ENCODE measurements at regions not wholly inside any gene's neighbourhood (a gene's known extent, or its start where the extent isn't known, plus 50 kb on each side); places are given as distances from the start of the nearest gene placed in this dataset.

- TF ChIP-seq PBX3 (IDR thresholded peaks at IDR 0.05) (no peak), RAD21 (IDR thresholded peaks at IDR 0.05; ENCODE audit: low read length) (no peak), RFX5 (IDR thresholded peaks at IDR 0.05; ENCODE audit: low read length) (no peak), FOXM1 (IDR thresholded peaks at IDR 0.05; ENCODE audit: low read depth) (no peak), EP300 (IDR thresholded peaks at IDR 0.05; ENCODE audit: borderline replicate concordance in 1 of 2, low read depth in 1 of 2, low read length in 1 of 2) (no peak), SIN3A (IDR thresholded peaks at IDR 0.05; ENCODE audit: borderline replicate concordance, low read depth, low read length) (no peak), RXRA (IDR thresholded peaks at IDR 0.05; ENCODE audit: borderline replicate concordance, low read depth) (no peak), POLR2AphosphoS5 (IDR thresholded peaks at IDR 0.05; ENCODE audit: low read depth, low read length) (no peak)
Observed at GRCh38 chr16:85203462-85203813, 91.2 kb upstream of the CIBAR2 start (continued).

- H3K9me3 ChIP-seq = no peaks in the 10 kb centered on the region
- peak overlapping the region; percentile 7 to 30 for H3K27ac ChIP-seq (ENCODE audit: low read depth in 2 of 2, low read length in 1 of 2)
- peaks cover 22% of the 10 kb centered on the region; the same call in 1 of the 2 replicates for H3K79me2 ChIP-seq (ENCODE audit: insufficient read depth)
- no peak overlapping the region for H3K4me3 ChIP-seq (ENCODE audit: low read depth in 2 of 2, low read length in 1 of 2)
- DNase-seq = no peak
- TF ChIP-seq RCOR1 (IDR thresholded peaks at IDR 0.05; ENCODE audit: low read length) = no peak
- TF ChIP-seq NFIC (IDR thresholded peaks at IDR 0.05; ENCODE audit: borderline replicate concordance) = no peak
- no peak for TF ChIP-seq REST (IDR thresholded peaks at IDR 0.05; ENCODE audit: low read depth, low read length)
- TF ChIP-seq POLR2AphosphoS5 (IDR thresholded peaks at IDR 0.05; ENCODE audit: low read depth, low read length) = no peak
- TF ChIP-seq FOSL2 (IDR thresholded peaks at IDR 0.05; ENCODE audit: borderline replicate concordance, low read depth) = no peak
- TF ChIP-seq GABPA (IDR thresholded peaks at IDR 0.05; ENCODE audit: low read depth) = no peak
- no peak for TF ChIP-seq MEF2A (IDR thresholded peaks at IDR 0.05; ENCODE audit: borderline replicate concordance, low read depth)
- TF ChIP-seq ELF1 (IDR thresholded peaks at IDR 0.05) = no peak
- TF ChIP-seq TEAD4 (IDR thresholded peaks at IDR 0.05; ENCODE audit: borderline replicate concordance, insufficient read depth) = no peak
- no peak for TF ChIP-seq SIN3A (IDR thresholded peaks at IDR 0.05; ENCODE audit: borderline replicate concordance, low read depth, low read length)
- TF ChIP-seq SMC3 (IDR thresholded peaks at IDR 0.05; ENCODE audit: low read depth, low read length) = no peak
- TF ChIP-seq GATA2 (CRISPR knock-in tag; IDR thresholded peaks at IDR 0.05) = no peak
- TF ChIP-seq CHD2 (IDR thresholded peaks at IDR 0.05; ENCODE audit: low read length, partially characterized antibody) = no peak
- TF ChIP-seq YY1 (IDR thresholded peaks at IDR 0.05; ENCODE audit: low read depth) = no peak
- TF ChIP-seq FOXM1 (IDR thresholded peaks at IDR 0.05; ENCODE audit: low read depth) = no peak
- TF ChIP-seq FOXJ3 (CRISPR knock-in tag; IDR thresholded peaks at IDR 0.05) = no peak
- TF ChIP-seq ZBTB33 (IDR thresholded peaks at IDR 0.05; ENCODE audit: borderline replicate concordance, low read depth) = no peak
- TF ChIP-seq TAF1 (IDR thresholded peaks at IDR 0.05; ENCODE audit: borderline replicate concordance, low read depth, low read length) = no peak
- TF ChIP-seq RAD21 (IDR thresholded peaks at IDR 0.05; ENCODE audit: low read length) = no peak
- TF ChIP-seq MAX (IDR thresholded peaks at IDR 0.05; ENCODE audit: low read depth) = no peak
- POLR2A ChIA-PET = interaction anchor here (1.1 kb wide), 1 partner anchor 41 kb away, joined by 3 read pairs; no protein-coding TSS in a partner anchor
- H3F3A ChIP-seq (replicated peaks; ENCODE audit: insufficient read depth) = no peaks in the 10 kb centered on the region
- no peak overlapping the region for H3K4me2 ChIP-seq
- no peaks in the 10 kb centered on the region for H3K9me2 ChIP-seq
- H3K4me1 ChIP-seq (ENCODE audit: control insufficient read depth in 1 of 2, insufficient read depth in 2 of 2, low read depth in 1 of 2, low read length in 1 of 2) = peaks cover 14 to 68% of the 10 kb centered on the region in 2 experiments; a peak in 3 of 4 replicates
- 64% methylated on average over 5 of the region's 7 CpGs for WGBS (ENCODE audit: low lambda C conversion rate)
- H2AFZ ChIP-seq (ENCODE audit: low read depth) = no peak overlapping the region
- CTCF ChIA-PET = interaction anchor here (1.0 to 6.7 kb wide), 9 partner anchors 25 to 89 kb away, joined by 3 to 43 read pairs (median 4); no protein-coding TSS in a partner anchor
- no peaks in the 10 kb centered on the region for H3K27me3 ChIP-seq (ENCODE audit: insufficient read depth)
- H3K36me3 ChIP-seq (replicated peaks in 1 of 2; ENCODE audit: control insufficient read depth in 1 of 2, insufficient read depth in 2 of 2, low read length in 1 of 2) = no peaks in the 10 kb centered on the region
- H4K20me1 ChIP-seq (ENCODE audit: insufficient read depth) = no peaks in the 10 kb centered on the region
- H3K9ac ChIP-seq = no peak overlapping the region
Observed at GRCh38 chr16:85204242-85205010, 92.2 kb upstream of the CIBAR2 start.
